ENCODE measurements at regions not wholly inside any gene's neighbourhood (a gene's known extent, or its start where the extent isn't known, plus 50 kb on each side); places are given as distances from the start of the nearest gene placed in this dataset.
"Not testable (repeated sequence)": the region's sequence is repeated elsewhere in the genome, so short reads cannot be mapped to it uniquely, and the experiment has no call there.

DNA sequence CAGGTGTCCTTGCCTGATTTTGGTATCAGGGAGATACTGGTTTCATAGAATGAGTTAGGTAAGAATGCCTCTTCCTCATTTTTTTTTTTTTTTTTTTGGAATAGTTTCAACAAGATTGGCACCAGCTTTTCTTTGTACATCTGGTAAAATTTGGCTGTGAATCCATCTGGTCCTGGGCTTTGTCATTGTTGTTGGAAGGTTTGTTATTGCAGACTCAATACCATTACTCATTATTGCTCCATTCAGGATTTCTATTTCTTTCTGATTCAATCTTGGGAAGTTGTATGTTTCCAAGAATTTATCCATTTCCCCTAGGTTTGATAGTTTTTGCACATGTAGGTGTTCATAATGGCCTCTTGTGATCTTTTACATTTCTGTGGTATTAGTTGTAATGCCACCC lies 126.0 kb upstream of the KITLG start:
- H3K4me1 ChIP-seq (ENCODE audit: control insufficient read depth, insufficient read depth, low read length): no peaks in the 10 kb centered on the region
- no peaks in the 10 kb centered on the region for H3K27me3 ChIP-seq (ENCODE audit: control insufficient read depth in 1 of 2, insufficient read depth in 2 of 2, low read length in 2 of 2)
- H3K36me3 ChIP-seq (ENCODE audit: control insufficient read depth in 2 of 2, insufficient read depth in 2 of 2, low read length in 2 of 2): no peaks in the 10 kb centered on the region
- H3K27ac ChIP-seq (ENCODE audit: low read length): no peak overlapping the region
- H3K9me3 ChIP-seq (ENCODE audit: control insufficient read depth in 2 of 2, low read length in 2 of 2): no peaks in the 10 kb centered on the region
- no peak overlapping the region for H3K4me3 ChIP-seq (ENCODE audit: low read length in 2 of 2)
- H3K9ac ChIP-seq (ENCODE audit: low read length in 2 of 2): no peak overlapping the region

- H3K36me3 ChIP-seq (ENCODE audit: control insufficient read depth in 2 of 2, insufficient read depth in 2 of 2, low read length in 2 of 2): no peaks in the 10 kb centered on the region
- no peaks in the 10 kb centered on the region for H3K4me1 ChIP-seq (ENCODE audit: control insufficient read depth, insufficient read depth, low read length)
- H3K27ac ChIP-seq (ENCODE audit: low read length): no peak overlapping the region
- no peak overlapping the region for H3K9ac ChIP-seq (ENCODE audit: low read length in 2 of 2)
- H3K4me3 ChIP-seq (ENCODE audit: low read length in 2 of 2): no peak overlapping the region
- no peaks in the 10 kb centered on the region for H3K27me3 ChIP-seq (ENCODE audit: control insufficient read depth in 1 of 2, insufficient read depth in 2 of 2, low read length in 2 of 2)
- H3K9me3 ChIP-seq (ENCODE audit: control insufficient read depth in 2 of 2, low read length in 2 of 2): no peaks in the 10 kb centered on the region
These were observed 123.5 kb upstream of the KITLG start for GRCh38 chr12:88703790-88704189.

GRCh38 chr12:88698471-88698870 lies 118.2 kb upstream of the KITLG start:
- no peaks in the 10 kb centered on the region for H3K27me3 ChIP-seq (ENCODE audit: control insufficient read depth in 1 of 2, insufficient read depth in 2 of 2, low read length in 2 of 2)

GRCh38 chr12:88693837-88694445 lies 113.7 kb upstream of the KITLG start:
- H3K4me1 ChIP-seq (ENCODE audit: control insufficient read depth, insufficient read depth, low read length): no peaks in the 10 kb centered on the region

More at GRCh38 chr12:88698471-88698870, 118.2 kb upstream of the KITLG start:
- Histone ChIP-seq H3K9ac (ENCODE audit: low read length in 2 of 2) (no peak overlapping the region), H3K4me3 (ENCODE audit: low read length in 2 of 2) (no peak overlapping the region), H3K27ac (ENCODE audit: low read length) (no peak overlapping the region), H3K36me3 (ENCODE audit: control insufficient read depth in 2 of 2, insufficient read depth in 2 of 2, low read length in 2 of 2) (no peaks in the 10 kb centered on the region), H3K4me1 (ENCODE audit: control insufficient read depth, insufficient read depth, low read length) (no peaks in the 10 kb centered on the region), H3K9me3 (ENCODE audit: control insufficient read depth in 2 of 2, low read length in 2 of 2) (no peaks in the 10 kb centered on the region)

GRCh38 chr12:88691811-88692210 lies 111.5 kb upstream of the KITLG start:
- Histone ChIP-seq H3K4me1 (ENCODE audit: control insufficient read depth, insufficient read depth, low read length) (no peaks in the 10 kb centered on the region), H3K27me3 (ENCODE audit: control insufficient read depth in 1 of 2, insufficient read depth in 2 of 2, low read length in 2 of 2) (no peaks in the 10 kb centered on the region), H3K9me3 (ENCODE audit: control insufficient read depth in 2 of 2, low read length in 2 of 2) (no peaks in the 10 kb centered on the region), H3K36me3 (ENCODE audit: control insufficient read depth in 2 of 2, insufficient read depth in 2 of 2, low read length in 2 of 2) (no peaks in the 10 kb centered on the region), H3K4me3 (ENCODE audit: low read length in 2 of 2) (no peak overlapping the region), H3K9ac (ENCODE audit: low read length in 2 of 2) (no peak overlapping the region), H3K27ac (ENCODE audit: low read length) (no peak overlapping the region)

More at GRCh38 chr12:88693837-88694445, 113.7 kb upstream of the KITLG start:
- no peak overlapping the region for H3K4me3 ChIP-seq (ENCODE audit: low read length in 2 of 2)
- no peaks in the 10 kb centered on the region for H3K27me3 ChIP-seq (ENCODE audit: control insufficient read depth in 1 of 2, insufficient read depth in 2 of 2, low read length in 2 of 2)
- no peaks in the 10 kb centered on the region for H3K36me3 ChIP-seq (ENCODE audit: control insufficient read depth in 2 of 2, insufficient read depth in 2 of 2, low read length in 2 of 2)
- no peaks in the 10 kb centered on the region for H3K9me3 ChIP-seq (ENCODE audit: control insufficient read depth in 2 of 2, low read length in 2 of 2)
- no peak overlapping the region for H3K27ac ChIP-seq (ENCODE audit: low read length)
- H3K9ac ChIP-seq (ENCODE audit: low read length in 2 of 2): no peak overlapping the region

- no peak overlapping the region for H3K4me3 ChIP-seq (ENCODE audit: low read length in 2 of 2)
- H3K9me3 ChIP-seq (ENCODE audit: control insufficient read depth in 2 of 2, low read length in 2 of 2): no peaks in the 10 kb centered on the region
- H3K9ac ChIP-seq (ENCODE audit: low read length in 2 of 2): no peak overlapping the region
- no peaks in the 10 kb centered on the region for H3K4me1 ChIP-seq (ENCODE audit: control insufficient read depth, insufficient read depth, low read length)
- no peaks in the 10 kb centered on the region for H3K36me3 ChIP-seq (ENCODE audit: control insufficient read depth in 2 of 2, insufficient read depth in 2 of 2, low read length in 2 of 2)
- no peak overlapping the region for H3K27ac ChIP-seq (ENCODE audit: low read length)
- no peaks in the 10 kb centered on the region for H3K27me3 ChIP-seq (ENCODE audit: control insufficient read depth in 1 of 2, insufficient read depth in 2 of 2, low read length in 2 of 2)
These were observed 104.3 kb upstream of the KITLG start for GRCh38 chr12:88684610-88685009.

DNA sequence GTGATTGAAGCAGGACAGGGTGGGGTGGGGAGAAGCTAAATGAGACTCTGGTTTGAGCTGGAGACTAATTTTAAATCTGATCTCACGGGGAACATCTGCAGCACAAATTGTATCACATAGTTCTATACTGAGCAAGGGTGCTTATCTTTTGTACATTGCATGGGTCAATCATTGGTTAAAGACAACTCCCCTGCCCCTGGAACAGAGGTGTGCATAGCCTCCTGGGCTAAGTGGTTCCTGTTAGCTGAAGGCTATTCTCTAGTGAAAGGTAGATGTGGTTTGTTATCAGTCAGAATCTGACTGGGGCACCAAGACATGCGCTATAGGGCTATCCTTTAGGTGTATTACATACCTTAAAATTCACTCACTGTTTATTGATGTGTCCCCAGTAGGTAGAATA lies 103.9 kb upstream of the KITLG start:
- H3K27ac ChIP-seq (ENCODE audit: low read length): no peak overlapping the region
- H3K4me1 ChIP-seq (ENCODE audit: control insufficient read depth, insufficient read depth, low read length): no peaks in the 10 kb centered on the region
- H3K36me3 ChIP-seq (ENCODE audit: control insufficient read depth in 2 of 2, insufficient read depth in 2 of 2, low read length in 2 of 2): no peaks in the 10 kb centered on the region
- H3K9ac ChIP-seq (ENCODE audit: low read length in 2 of 2): no peak overlapping the region
- no peaks in the 10 kb centered on the region for H3K9me3 ChIP-seq (ENCODE audit: control insufficient read depth in 2 of 2, low read length in 2 of 2)
- H3K27me3 ChIP-seq (ENCODE audit: control insufficient read depth in 1 of 2, insufficient read depth in 2 of 2, low read length in 2 of 2): no peaks in the 10 kb centered on the region
- no peak overlapping the region for H3K4me3 ChIP-seq (ENCODE audit: low read length in 2 of 2)

- Histone ChIP-seq H3K4me1 (ENCODE audit: control insufficient read depth, insufficient read depth, low read length) (no peaks in the 10 kb centered on the region), H3K9ac (ENCODE audit: low read length in 2 of 2) (no peak overlapping the region), H3K27ac (ENCODE audit: low read length) (no peak overlapping the region), H3K4me3 (ENCODE audit: low read length in 2 of 2) (no peak overlapping the region), H3K9me3 (ENCODE audit: control insufficient read depth in 2 of 2, low read length in 2 of 2) (no peaks in the 10 kb centered on the region), H3K36me3 (ENCODE audit: control insufficient read depth in 2 of 2, insufficient read depth in 2 of 2, low read length in 2 of 2) (no peaks in the 10 kb centered on the region), H3K27me3 (ENCODE audit: control insufficient read depth in 1 of 2, insufficient read depth in 2 of 2, low read length in 2 of 2) (no peaks in the 10 kb centered on the region)
These were observed 103.4 kb upstream of the KITLG start for GRCh38 chr12:88683628-88684027.

DNA sequence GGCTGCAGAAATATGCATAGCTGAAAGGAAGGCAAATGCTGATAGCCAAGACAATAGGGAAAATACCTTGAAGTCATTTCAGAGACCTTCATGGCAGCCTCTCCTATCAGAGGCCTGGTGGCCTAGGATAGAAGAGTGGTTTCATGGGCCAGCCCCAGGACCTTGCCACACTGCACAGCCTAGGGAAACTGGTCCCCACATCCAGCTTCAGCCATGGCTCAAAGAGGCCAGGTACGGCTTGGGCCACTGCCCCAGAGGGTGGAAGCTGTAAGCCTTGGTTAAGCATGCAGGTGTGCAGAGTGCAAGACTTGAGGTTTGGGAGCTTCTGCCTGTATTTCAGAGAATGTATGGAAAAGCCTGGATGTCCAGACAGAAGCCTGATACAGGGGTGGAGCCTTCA lies 101.0 kb upstream of the KITLG start:
- H3K27me3 ChIP-seq (ENCODE audit: control insufficient read depth in 1 of 2, insufficient read depth in 2 of 2, low read length in 2 of 2): no peaks in the 10 kb centered on the region
- H3K27ac ChIP-seq (ENCODE audit: low read length): no peak overlapping the region
- no peaks in the 10 kb centered on the region for H3K4me1 ChIP-seq (ENCODE audit: control insufficient read depth, insufficient read depth, low read length)
- H3K9me3 ChIP-seq (ENCODE audit: control insufficient read depth in 2 of 2, low read length in 2 of 2): no peaks in the 10 kb centered on the region
- H3K9ac ChIP-seq (ENCODE audit: low read length in 2 of 2): no peak overlapping the region
- H3K4me3 ChIP-seq (ENCODE audit: low read length in 2 of 2): no peak overlapping the region
- no peaks in the 10 kb centered on the region for H3K36me3 ChIP-seq (ENCODE audit: control insufficient read depth in 2 of 2, insufficient read depth in 2 of 2, low read length in 2 of 2)

- no peaks in the 10 kb centered on the region for H3K36me3 ChIP-seq (ENCODE audit: control insufficient read depth in 2 of 2, insufficient read depth in 2 of 2, low read length in 2 of 2)
- H3K4me1 ChIP-seq (ENCODE audit: control insufficient read depth, insufficient read depth, low read length): no peaks in the 10 kb centered on the region
These were observed 97.2 kb upstream of the KITLG start for GRCh38 chr12:88677464-88677863.

DNA sequence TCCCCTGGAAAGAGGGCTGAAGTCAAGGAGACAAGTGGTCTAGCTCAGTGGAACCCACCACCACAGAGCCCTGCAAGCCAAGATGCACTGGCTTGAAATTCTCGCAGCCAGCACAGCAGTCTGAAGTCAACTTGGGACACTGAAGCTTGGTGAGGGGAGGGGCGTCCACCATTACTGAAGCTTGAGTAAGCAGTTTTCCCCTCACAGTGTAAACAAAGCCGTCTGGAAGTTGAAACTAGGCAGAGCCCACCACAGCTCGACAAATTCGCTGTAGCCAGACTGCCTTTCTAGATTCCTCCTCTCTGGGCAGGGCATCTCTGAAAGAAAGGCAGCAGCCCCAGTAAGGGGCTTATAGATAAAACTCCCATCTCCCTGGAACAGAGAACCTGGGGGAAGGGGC lies 87.3 kb upstream of the KITLG start:
- not testable (repeated sequence) for H3K27ac ChIP-seq (ENCODE audit: low read length); H3K36me3 ChIP-seq (ENCODE audit: control insufficient read depth in 2 of 2, insufficient read depth in 2 of 2, low read length in 2 of 2); H3K9me3 ChIP-seq (ENCODE audit: control insufficient read depth in 2 of 2, low read length in 2 of 2); H3K4me1 ChIP-seq (ENCODE audit: control insufficient read depth, insufficient read depth, low read length); H3K9ac ChIP-seq (ENCODE audit: low read length in 2 of 2); H3K4me3 ChIP-seq (ENCODE audit: low read length in 2 of 2); H3K27me3 ChIP-seq (ENCODE audit: control insufficient read depth in 1 of 2, insufficient read depth in 2 of 2, low read length in 2 of 2)

More at GRCh38 chr12:88677464-88677863, 97.2 kb upstream of the KITLG start:
- no peaks in the 10 kb centered on the region for H3K9me3 ChIP-seq (ENCODE audit: control insufficient read depth in 2 of 2, low read length in 2 of 2)
- no peak overlapping the region for H3K27ac ChIP-seq (ENCODE audit: low read length)
- no peak overlapping the region for H3K4me3 ChIP-seq (ENCODE audit: low read length in 2 of 2)
- H3K9ac ChIP-seq (ENCODE audit: low read length in 2 of 2): no peak overlapping the region
- H3K27me3 ChIP-seq (ENCODE audit: control insufficient read depth in 1 of 2, insufficient read depth in 2 of 2, low read length in 2 of 2): no peaks in the 10 kb centered on the region
